ENCODE measurements at regions not wholly inside any gene's neighbourhood (a gene's known extent, or its start where the extent isn't known, plus 50 kb on each side); places are given as distances from the start of the nearest gene placed in this dataset.

- no peak for DNase-seq
- Histone ChIP-seq H3K27ac (ENCODE audit: low read length) (no peak overlapping the region), H3F3A (ENCODE audit: low read length, unreplicated experiment) (no peaks in the 10 kb centered on the region), H3K79me2 (ENCODE audit: low read length) (no peaks in the 10 kb centered on the region), H2AFZ (ENCODE audit: low read length) (no peak overlapping the region), H3K9ac (ENCODE audit: low read length) (no peak overlapping the region), H3K27me3 (ENCODE audit: low read length) (no peaks in the 10 kb centered on the region), H3K9me2 (replicated peaks; ENCODE audit: low read length) (no peaks in the 10 kb centered on the region), H3K4me3 (ENCODE audit: low read length) (no peak overlapping the region), H3K36me3 (ENCODE audit: low read depth, low read length) (no peaks in the 10 kb centered on the region), H3K4me1 (ENCODE audit: insufficient read depth, low read length) (no peaks in the 10 kb centered on the region), H4K20me1 (ENCODE audit: low read length) (no peaks in the 10 kb centered on the region), H3K4me2 (ENCODE audit: low read length) (no peak overlapping the region), H3K9me3 (ENCODE audit: low read length) (no peaks in the 10 kb centered on the region)
- CTCF ChIA-PET, result no interaction called here
- no peak for ATAC-seq
- TF ChIP-seq EZH2phosphoT487 (IDR thresholded peaks at IDR 0.05; ENCODE audit: borderline replicate concordance, low read length) (no peak), CTCF (conservative IDR thresholded peaks at IDR 0.05; ENCODE audit: low read depth, low read length) (no peak), EZH2 (IDR thresholded peaks at IDR 0.05; ENCODE audit: low read length, unreplicated experiment) (no peak)
- POLR2A ChIA-PET (ENCODE audit: unreplicated experiment), result no interaction called here
- intact Hi-C loops (cut with micrococcal nuclease), result no loop called here
- BruUV-seq (replicated peaks), result no TSS peak
Observed at GRCh38 chr3:178127221-178127620, 409.0 kb upstream of the KCNMB2 start.

GRCh38 chr3:178129109-178129508 lies 407.1 kb upstream of the KCNMB2 start:
- no peak for ATAC-seq
- Histone ChIP-seq H3F3A (ENCODE audit: low read length, unreplicated experiment) (no peaks in the 10 kb centered on the region), H3K4me2 (ENCODE audit: low read length) (no peak overlapping the region), H3K27ac (ENCODE audit: low read length) (no peak overlapping the region), H3K4me3 (ENCODE audit: low read length) (no peak overlapping the region), H4K20me1 (ENCODE audit: low read length) (no peaks in the 10 kb centered on the region), H3K4me1 (ENCODE audit: insufficient read depth, low read length) (no peaks in the 10 kb centered on the region), H3K9me2 (replicated peaks; ENCODE audit: low read length) (no peaks in the 10 kb centered on the region), H3K79me2 (ENCODE audit: low read length) (no peaks in the 10 kb centered on the region), H2AFZ (ENCODE audit: low read length) (no peak overlapping the region), H3K27me3 (ENCODE audit: low read length) (no peaks in the 10 kb centered on the region), H3K36me3 (ENCODE audit: low read depth, low read length) (no peaks in the 10 kb centered on the region), H3K9ac (ENCODE audit: low read length) (no peak overlapping the region), H3K9me3 (ENCODE audit: low read length) (no peaks in the 10 kb centered on the region)
- intact Hi-C loops (cut with micrococcal nuclease), result no loop called here
- no TSS peak for BruUV-seq (replicated peaks)
- DNase-seq, result no peak
- ChIA-PET CTCF (no interaction called here), POLR2A (ENCODE audit: unreplicated experiment) (no interaction called here)
- TF ChIP-seq EZH2 (IDR thresholded peaks at IDR 0.05; ENCODE audit: low read length, unreplicated experiment) (no peak), CTCF (conservative IDR thresholded peaks at IDR 0.05; ENCODE audit: low read depth, low read length) (no peak), EZH2phosphoT487 (IDR thresholded peaks at IDR 0.05; ENCODE audit: borderline replicate concordance, low read length) (no peak)

GRCh38 chr3:178131801-178132200 lies 404.4 kb upstream of the KCNMB2 start:
- H3K27ac ChIP-seq (ENCODE audit: low read length), result no peak overlapping the region
- H3K27me3 ChIP-seq (ENCODE audit: low read length), result no peaks in the 10 kb centered on the region
- no peak overlapping the region for H3K4me2 ChIP-seq (ENCODE audit: low read length)
- no peaks in the 10 kb centered on the region for H3K4me1 ChIP-seq (ENCODE audit: insufficient read depth, low read length)
- ChIA-PET POLR2A (ENCODE audit: unreplicated experiment) (no interaction called here), CTCF (no interaction called here)
- H4K20me1 ChIP-seq (ENCODE audit: low read length), result no peaks in the 10 kb centered on the region
- intact Hi-C loops (cut with micrococcal nuclease), result no loop called here
- H3K79me2 ChIP-seq (ENCODE audit: low read length), result no peaks in the 10 kb centered on the region
- TF ChIP-seq EZH2phosphoT487 (IDR thresholded peaks at IDR 0.05; ENCODE audit: borderline replicate concordance, low read length), result no peak
- no peak for TF ChIP-seq CTCF (conservative IDR thresholded peaks at IDR 0.05; ENCODE audit: low read depth, low read length)
- TF ChIP-seq EZH2 (IDR thresholded peaks at IDR 0.05; ENCODE audit: low read length, unreplicated experiment), result no peak
- no peak overlapping the region for H2AFZ ChIP-seq (ENCODE audit: low read length)
- ATAC-seq (no peak), DNase-seq (peak; percentile 12)
- H3F3A ChIP-seq (ENCODE audit: low read length, unreplicated experiment), result no peaks in the 10 kb centered on the region
- no TSS peak for BruUV-seq (replicated peaks)
- H3K9me2 ChIP-seq (replicated peaks; ENCODE audit: low read length), result no peaks in the 10 kb centered on the region
- no peak overlapping the region for H3K9ac ChIP-seq (ENCODE audit: low read length)
- no peak overlapping the region for H3K4me3 ChIP-seq (ENCODE audit: low read length)
- no peaks in the 10 kb centered on the region for H3K36me3 ChIP-seq (ENCODE audit: low read depth, low read length)
- H3K9me3 ChIP-seq (ENCODE audit: low read length), result no peaks in the 10 kb centered on the region

Data from PC-3 (cell line).